Activated T-helper 9 cell treated with anti-CD3 and anti-CD28 coated beads, Interleukin-2, amount 50 U/mL, for 16 hours (primary cell): ENCODE measurements at regions not wholly inside any gene's neighbourhood (a gene's known extent, or its start where the extent isn't known, plus 50 kb on each side); places are given as distances from the start of the nearest gene placed in this dataset.

ENCODE experiments used
- DNase-seq: peaks from one replicate; pipeline ENCODE4 v3.0.0-alpha.2; 2020; ENCODE audit warnings: low read depth

DNA sequence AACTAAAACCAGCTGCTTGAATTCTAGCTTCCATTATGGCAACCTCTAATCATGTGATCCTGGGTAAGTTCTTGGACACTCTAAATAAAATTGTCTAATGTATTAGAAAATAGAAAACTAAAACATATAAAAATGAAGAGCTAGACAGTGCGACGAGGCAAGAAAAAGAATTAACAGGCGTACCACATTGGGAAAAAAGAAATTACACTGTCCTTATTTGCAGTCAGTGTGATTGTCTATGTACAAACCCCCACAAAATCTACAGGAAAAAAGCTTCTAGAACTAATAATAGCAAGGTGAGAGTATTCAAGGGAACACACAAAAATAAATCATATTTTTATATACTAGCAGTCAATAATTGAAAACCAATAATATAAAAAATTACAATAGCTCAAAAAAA lies 625.6 kb upstream of the MKI67 start:
- DNase-seq: no peak

DNA sequence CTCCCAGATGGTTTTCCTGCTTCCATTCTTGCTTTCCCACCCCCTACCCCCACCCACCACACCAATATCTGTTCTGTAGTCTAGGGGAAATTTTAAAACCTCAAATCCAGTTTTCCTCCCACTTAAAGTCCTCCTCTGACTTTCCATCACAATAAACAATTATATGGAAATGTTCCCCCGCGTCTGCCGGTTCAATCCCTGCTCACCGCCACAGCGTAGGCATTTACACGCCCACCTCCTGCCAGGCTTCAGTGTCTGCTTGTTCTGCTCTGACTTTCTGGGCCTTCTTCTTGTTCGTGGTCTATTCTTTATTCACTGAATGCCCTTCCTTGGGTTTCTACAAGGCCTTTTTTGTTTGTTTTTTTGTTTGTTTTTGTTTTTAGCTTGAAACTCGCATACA lies 633.0 kb upstream of the MKI67 start:
- DNase-seq: no peak

DNA sequence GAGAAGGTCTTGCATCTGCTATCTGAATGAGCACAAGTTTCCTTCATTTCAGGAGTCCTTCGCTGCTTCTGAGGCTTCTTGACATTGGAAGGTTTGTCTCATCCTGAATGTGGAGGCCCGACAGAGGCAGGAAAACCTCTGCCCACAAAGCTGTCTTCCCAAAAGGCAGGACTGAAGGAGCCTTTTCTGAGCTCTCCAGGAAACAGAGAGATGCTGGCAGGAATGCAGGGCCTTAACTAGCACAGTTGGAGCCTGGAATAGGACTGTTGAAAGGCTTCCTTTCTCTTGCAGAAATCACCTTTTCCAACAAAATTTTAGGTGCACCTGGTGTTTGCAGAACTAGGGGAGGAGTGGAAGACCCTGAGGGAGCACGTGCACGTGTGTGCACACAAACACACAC lies 637.4 kb upstream of the MKI67 start:
- no peak for DNase-seq

DNA sequence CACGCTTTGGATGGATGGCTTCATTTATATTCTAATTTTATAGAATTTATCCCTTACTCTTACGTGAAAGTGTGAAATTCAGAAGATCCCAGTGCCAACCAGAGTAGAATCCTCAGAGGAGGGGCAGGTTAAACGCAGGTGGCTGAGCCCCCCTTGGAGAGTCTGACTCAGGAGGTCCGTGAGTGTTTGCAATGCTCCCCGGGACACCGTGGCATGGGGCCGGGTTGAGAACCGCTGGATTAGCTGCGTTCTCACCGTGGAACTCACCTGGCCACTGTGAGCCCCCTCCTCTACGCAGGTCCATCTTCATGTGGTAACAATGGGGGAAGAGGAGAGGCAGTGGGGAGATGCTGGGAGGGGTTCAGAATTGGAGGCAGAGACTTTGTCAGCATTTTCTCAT lies 638.0 kb upstream of the MKI67 start:
- no peak for DNase-seq

DNA sequence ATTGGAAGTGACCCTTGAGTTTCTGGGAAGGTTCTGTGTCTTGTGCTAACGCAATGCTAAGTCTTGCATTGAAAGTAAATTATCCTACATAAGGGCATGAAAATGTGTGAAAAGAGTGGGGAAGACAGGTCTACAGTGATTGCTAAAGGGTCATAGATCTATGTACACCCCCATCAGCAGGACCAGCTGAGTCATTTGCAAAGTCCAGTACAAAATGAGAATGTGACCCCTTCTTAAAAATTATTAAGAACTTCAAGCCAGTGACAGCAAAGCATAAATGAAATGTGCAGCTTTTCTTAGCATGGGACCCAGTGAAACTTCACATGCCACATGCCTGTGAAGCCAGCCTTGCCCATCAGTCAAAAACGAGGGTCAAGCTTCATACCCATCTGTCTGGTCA lies 640.7 kb upstream of the MKI67 start:
- DNase-seq: no peak

DNA sequence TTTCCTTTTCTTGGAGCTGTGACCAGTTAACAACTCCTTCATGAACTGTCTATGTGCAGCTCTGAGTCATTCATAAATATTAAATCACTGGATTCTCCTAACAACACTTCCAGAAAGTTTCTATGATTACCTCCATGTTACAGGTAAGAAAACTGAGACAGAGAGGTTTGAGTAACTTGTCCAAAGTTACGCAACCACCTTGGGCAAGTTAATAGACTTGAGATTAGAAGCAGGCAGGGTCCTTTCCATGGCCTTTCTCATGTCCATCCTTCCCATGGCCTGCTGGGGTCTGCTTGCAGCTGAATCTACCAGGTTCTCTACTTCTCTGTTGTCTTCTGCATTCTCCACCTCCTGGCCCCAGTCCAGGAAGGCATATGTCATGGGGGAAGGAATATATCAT lies 648.8 kb upstream of the MKI67 start:
- no peak for DNase-seq

DNA sequence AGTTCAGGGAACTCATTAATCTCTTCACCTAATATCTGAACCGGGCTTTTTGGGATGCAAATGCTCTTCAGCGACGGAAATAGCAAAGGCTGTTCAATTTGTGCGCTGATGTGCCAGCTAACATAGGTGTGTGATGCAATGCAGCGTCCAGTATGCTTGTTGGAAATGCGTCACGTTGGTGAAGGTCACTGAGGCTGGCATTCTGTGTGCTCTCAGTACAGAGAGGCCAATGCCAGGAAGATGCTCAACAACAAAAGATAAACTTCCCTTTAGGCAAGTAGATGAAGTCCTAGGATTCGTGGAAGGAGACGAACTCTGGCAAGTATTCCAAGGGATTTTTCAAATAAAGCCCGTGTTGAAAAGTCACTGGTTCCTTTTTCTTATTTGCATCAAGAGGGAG lies 649.5 kb upstream of the MKI67 start:
- DNase-seq: no peak

DNA sequence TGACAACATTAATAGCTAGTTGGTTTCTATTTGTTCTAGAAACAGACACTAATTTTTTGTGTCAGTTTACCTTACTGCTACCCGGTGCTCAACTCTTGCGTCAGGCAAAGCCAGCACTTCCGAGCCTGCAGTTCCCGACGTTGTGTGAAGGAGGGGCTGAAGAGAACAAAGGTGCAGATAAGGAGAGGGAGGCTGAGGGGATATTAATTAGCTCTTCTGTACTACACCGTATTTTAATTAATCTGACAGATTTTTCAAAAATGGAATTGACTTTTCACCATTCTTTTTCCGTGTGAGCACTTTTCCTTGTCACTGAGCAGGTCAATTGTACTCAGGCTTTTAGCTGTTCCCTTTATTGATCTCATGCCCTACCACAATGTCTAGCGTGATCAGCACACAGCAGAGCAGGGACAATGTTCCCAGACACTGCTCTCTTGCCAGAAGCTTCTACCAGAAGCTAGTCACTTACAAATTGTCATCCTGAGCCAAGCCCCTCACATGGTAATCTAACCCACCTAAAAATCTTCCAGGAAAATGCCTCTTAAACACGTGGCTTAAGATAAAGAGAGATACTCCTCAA lies 650.5 kb upstream of the MKI67 start:
- DNase-seq: no peak

DNA sequence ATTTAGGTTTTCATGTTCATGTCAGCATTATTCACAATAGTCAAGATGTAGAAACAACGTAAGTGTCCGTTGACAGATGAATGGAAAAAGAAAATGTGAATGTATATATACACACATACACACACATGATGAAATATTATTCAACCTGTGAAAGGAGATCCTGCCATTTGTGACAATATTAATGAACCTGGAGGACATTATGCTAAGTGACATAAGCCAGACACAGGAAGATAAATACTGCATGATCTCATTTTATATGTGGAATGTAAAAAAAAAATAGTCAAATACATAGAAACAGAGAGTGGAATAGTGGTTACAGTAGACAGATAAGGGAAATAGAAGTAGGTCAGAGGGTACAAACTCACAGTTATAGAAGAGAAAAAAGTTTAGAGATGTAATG lies 651.1 kb upstream of the MKI67 start:
- DNase-seq: no peak

DNA sequence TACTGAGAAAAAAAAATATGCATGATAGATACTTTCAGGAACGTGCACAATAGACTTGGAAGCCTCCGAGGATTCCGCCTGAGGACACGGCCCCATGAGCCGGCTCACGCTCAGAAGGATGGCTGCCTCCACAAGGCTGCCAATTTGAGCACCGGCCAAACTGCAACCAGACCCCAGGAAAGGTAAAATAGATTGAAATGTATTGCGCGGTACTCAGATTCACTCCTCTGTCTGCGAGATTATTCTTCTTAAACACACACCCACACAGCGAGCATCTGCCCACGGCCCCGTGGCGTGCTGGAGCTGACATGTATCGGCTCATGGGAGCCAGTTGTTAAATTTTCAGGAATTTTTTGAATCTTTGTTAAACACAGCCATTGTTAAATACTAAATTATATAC lies 653.2 kb upstream of the MKI67 start:
- no peak for DNase-seq

DNA sequence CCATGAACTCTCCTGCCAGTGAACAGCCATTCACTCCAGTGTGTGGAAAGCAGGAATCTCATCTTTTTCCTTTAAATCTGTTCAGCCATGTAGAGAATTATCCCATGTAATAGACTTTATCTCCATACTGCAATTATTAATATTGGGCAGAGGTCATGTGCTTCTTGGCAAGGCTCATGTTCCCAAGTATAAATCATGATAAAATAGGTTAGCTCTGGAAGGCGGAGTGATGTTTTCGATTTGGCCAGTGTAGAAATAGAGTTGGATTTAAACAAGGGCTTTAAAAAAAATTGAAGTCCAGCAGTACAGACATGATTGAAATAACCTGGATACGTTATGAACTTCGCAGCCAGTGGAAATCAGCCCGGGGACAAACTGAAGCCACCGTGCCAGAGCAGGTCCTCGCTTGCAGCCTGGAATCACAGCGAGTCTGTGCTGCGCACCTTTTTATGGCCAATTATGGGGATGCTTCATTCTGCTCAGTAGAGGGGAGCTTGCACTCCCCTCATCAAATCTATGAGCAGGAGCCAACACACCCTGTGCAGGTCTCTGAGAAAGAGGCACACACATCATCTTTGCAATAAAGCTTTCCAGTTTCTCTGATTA lies 654.0 kb upstream of the MKI67 start:
- DNase-seq: no peak

DNA sequence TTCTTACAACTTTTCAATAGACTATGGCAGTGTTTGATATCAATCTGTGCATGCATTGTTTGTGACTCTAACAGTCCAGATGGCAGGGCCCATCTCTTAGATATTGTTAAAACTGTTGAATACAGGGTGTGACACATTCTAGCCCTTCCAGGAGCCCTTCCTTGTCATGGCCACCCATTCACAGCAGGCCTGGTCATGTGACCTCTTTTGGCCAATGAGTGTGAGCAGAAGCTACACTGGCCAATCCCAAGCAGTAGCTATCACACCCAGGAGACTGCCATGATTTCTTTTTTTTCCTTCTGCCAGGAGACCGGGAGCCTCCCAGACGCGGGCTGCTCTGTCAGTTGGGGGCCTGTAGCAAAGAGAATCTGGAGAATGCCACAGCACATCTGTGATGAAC lies 655.4 kb upstream of the MKI67 start:
- no peak for DNase-seq

DNA sequence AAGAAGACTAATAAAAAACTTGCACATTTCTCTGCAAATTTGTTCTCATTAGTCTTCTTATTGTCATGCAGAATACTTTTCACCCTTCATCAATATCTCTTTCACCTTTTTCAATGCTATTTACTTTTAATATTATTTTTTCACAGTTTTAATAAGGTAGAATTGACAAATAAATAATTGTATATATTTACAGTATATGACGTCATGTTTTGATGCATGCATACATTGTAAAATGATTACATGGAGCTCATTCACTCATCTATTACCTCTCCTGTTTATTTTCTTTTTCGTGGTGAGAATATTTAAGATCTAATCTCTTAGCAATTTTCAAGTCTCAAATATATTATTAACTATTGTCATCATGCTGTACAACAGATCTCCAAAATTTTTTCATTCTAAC lies 658.2 kb upstream of the MKI67 start:
- DNase-seq: no peak

DNA sequence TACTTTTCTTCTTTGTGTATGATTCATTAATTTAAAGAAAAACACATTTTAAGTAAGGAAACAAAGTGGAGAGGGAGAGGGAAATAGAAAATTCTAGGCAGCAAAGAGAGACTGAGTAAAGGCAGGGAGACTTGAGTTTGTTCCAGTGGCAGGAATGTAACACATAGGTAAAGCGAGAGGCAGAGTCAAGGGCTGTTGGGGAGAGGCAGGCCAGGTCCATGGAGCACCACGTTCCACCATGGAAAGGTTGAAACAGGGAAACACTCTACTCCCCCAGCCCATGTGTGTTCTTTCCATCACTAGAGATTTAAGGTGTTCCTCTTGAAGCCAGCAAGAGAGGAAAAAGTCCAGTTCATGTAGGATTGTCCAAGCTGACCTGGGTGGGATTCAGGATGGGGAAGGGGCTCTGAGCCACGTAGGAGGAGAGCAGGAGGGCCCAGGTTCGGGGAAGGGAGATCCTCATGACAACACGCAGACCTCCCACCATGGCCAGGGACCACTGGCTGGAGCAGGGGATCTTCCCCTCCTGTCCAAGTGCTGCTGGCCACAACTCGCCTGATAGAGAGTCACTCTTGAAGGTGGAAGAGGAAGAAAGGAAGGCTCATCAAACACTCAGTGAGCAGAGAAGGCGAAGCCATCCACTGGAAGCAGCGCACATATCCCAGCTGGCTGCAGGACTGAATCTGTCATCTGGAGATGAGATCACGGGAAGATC lies 666.4 kb upstream of the MKI67 start:
- no peak for DNase-seq

DNA sequence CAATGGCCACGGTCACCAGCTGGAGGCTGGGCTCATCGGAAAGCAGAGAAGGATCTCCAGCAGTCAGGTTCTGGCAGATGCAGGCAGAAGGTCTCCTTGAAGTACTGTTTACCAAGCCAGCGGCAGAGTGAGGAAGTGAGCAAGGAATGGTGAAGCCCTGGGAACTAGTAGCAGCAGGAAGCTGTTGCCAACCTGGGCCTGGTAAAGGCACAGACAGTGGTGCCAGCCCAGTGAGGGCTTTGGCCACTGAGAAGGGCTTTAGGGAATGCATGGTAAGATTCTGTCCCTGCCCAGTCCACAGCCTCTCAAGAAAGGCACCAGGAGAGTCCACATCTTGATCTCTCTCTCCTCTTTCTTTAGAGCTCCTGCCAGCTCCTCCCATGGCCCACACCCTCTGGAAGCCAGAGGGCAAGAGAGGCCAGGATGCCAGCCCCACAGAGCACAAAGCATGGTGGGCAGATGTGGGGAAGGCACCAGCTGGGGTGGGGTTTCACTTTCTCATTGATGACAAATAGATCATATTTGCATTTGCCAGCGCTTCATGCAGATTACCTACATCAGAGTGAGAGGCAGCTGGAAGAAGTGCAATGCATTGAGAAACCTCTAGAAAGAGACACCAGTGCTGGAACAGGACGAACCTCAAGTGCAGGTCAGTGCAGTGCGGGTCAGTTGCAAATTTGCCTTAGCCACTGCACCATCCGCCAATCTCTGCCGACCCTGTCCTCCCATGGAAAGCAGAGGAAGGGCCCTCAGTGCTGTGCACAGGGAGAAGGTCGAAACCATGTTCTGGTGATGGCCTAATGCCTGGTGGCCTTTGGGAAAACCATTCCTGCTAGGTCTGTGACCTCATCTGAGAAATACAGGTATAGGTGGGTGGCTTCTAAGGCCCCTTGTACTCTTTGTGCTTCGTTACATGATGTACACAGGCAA lies 667.8 kb upstream of the MKI67 start:
- no peak for DNase-seq

DNA sequence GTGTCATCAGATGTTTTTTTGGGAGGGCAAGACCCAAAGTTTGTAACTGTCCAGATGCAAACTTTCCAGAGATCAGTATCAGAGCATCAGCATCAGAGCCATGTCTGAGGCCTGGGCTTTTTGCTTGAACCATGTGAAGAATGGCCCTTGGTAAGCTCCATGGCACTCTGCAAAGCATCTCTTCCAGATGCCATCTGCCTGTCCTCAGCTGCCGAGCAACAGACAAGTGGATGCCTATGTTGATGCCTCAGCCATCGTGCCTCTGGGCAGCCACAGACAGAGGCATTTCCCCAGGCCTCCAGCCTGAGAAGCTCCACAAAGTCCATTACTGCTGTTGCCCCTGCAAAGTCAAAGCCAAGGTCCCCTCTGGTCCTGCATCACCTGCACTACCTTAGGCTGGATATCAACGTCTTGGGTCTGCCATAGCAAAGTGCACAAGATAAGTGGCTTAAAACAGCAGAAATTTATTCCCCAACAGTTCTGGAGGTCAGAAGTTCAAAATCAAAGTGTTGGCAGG lies 670.2 kb upstream of the MKI67 start:
- DNase-seq: no peak

DNA sequence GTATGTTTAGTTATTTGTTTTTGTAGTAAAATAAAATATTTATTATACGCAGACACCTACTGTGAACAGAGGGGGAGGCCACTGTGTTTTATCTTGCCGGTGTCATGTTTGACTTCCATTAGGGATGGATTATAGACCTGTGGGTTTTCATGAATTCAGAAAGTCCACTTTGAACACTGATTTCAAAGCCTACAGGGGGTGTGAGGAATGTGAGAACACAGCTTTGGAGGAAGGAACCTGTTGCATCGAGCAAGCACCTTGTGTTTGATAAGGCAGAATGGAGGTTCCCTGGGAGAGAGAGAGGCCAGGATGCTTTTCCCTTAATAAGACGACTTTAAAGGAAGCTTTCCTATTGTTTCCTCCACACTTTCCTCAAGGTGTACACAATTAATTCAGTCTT lies 665.0 kb upstream of the MGMT start:
- no peak for DNase-seq

DNA sequence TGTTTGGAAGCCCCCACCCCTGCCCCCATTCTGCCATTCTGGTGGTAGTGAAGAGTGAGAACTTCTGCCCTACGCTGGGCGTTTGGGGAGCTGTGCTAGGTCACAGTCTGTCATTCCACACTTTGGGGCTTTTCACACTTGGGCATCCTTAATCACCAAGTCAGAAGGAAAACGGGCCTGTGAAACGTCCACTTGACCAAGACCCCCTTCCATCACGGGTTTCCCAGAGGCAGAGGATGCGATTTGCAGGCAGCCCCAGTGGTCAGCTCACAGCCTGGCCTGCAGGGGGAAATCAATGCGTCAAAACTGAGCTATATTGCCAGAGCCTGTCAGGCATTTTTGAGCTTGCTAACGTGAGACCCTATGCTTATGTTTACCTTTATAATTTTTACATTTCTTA lies 663.3 kb upstream of the MGMT start:
- no peak for DNase-seq

DNA sequence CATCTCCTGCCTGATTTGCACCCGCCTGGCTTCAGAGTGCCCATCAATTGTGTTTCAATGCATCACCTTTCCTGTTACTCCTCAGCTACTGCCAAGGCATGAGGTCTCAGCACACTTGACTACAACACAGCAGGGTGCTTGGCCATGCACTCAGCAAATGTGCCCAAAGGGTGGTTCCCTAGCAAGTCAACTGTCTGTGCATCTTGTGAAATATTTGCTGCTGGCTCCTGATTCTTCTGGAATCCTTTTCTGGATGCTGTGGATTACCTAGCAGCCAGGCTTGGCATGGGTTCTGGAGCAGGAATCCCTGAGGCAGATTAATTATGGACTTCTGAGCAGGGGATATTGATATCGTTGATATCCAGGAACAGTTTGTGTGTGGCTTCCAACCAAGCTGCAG lies 662.6 kb upstream of the MGMT start:
- no peak for DNase-seq

DNA sequence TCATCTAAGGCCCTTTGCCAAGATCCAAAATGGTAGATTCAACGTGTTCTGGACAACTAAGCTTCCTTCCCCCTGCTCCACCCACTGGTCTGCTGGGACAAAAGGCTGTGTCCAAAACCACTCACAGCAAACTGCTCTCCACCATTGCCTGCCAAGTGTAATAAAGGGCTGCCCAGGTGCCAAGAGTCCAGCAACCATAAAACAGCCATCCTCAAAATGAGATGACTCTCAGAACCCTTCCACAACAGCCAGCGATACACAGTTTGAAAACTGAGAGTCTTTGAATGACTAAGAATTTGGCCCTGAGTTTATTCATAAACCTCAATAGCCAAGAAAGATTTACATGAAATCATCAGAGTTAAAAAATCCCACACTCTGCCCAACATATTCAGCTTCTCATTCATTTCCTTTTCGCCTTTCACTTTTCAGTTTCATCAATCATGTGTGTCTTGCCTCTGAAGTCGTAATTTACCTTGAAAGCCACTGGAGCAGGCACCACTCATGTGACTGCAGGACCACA lies 658.1 kb upstream of the MGMT start:
- DNase-seq: no peak

DNA sequence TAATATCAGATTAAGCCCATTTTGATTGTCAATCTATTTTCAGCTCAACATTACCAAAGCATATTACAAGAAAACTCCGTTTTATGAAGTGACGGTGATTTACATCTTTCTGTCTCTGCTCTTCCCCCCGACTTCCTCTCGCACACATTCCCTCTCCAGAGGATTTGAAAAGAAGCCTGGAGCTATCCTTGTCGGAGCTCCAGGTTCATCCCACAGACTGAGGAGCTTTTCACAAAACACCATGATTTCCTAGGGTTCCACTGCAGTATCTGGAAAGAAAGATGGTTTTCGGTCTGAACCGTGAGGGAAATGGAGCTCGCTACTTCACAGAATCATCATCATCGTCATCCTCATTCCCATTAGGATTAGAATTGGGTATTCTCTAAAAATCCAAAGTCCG lies 655.5 kb upstream of the MGMT start:
- no peak for DNase-seq

DNA sequence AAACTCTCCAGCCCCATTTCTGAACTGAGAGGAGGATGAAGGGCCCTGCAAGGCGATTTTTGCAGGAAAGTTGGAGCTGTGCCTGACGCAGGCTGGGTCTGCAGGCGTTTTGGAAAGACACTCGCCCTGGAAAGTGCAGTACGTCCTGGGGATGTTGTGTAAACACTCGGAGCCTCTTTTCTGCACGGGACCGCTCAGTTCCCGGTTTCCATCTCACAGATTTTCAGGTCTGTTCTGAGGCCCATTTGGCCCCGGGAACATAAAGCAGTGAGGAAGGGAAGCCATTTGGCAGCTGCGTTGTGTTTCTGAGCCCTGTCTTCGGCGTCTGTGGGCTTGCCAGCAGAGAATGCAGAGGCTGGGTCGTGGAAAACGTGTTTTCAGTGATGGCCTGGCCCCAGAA lies 655.0 kb upstream of the MGMT start:
- no peak for DNase-seq
